ENCODE measurements at regions not wholly inside any gene's neighbourhood (a gene's known extent, or its start where the extent isn't known, plus 50 kb on each side); places are given as distances from the start of the nearest gene placed in this dataset.
A peak's percentile ranks its signal among the peaks of the same experiment; 100 is the strongest.

DNA sequence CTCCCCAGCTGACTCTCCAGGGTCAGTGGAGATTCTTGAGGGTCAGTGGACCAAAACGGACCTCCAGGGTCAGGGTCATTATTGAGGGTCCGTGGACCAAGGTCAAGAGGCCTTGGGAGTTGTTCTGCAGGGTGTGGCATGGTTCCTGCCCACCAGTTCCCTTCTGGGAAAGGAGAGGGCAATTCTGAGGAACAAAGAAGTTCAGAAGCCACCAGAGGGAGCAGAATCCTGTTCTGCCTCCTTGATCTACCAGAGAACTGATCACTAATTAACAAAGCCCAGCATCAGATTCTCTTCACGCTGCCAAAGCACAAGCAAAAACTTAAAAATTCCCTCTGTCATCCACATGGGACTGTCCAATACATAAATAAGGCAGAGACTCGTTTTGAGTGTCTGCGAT is 263.4 kb downstream of the DHX35 start:
- H3K9ac ChIP-seq (ENCODE audit: low read length in 5 of 5), result no peak overlapping the region
- H3K4me3 ChIP-seq (ENCODE audit: low read depth in 1 of 5, low read length in 5 of 5), result no peak overlapping the region
- H3K9me3 ChIP-seq (ENCODE audit: control insufficient read depth in 5 of 5, low read length in 5 of 5), result no peaks in the 10 kb centered on the region
- H3K4me1 ChIP-seq (ENCODE audit: control insufficient read depth in 5 of 5, insufficient read depth in 5 of 5, low read length in 5 of 5), result no peaks in the 10 kb centered on the region
- peaks cover 0 to 8% (median 4%) of the 10 kb centered on the region in 5 donors for H3K27me3 ChIP-seq (ENCODE audit: control insufficient read depth in 5 of 5, insufficient read depth in 4 of 5, low read length in 5 of 5)
- no peaks in the 10 kb centered on the region for H3K36me3 ChIP-seq (ENCODE audit: control insufficient read depth in 5 of 5, insufficient read depth in 5 of 5, low read length in 5 of 5)
- no peak overlapping the region for H3K27ac ChIP-seq (ENCODE audit: low read depth, low read length)

- H3K36me3 ChIP-seq (ENCODE audit: control insufficient read depth in 5 of 5, insufficient read depth in 5 of 5, low read length in 5 of 5), result no peaks in the 10 kb centered on the region
- no peak overlapping the region for H3K27ac ChIP-seq (ENCODE audit: low read depth, low read length)
- H3K9ac ChIP-seq (ENCODE audit: low read length in 5 of 5), result no peak overlapping the region
- H3K4me3 ChIP-seq (ENCODE audit: low read depth in 1 of 5, low read length in 5 of 5), result no peak overlapping the region
- no peaks in the 10 kb centered on the region for H3K9me3 ChIP-seq (ENCODE audit: control insufficient read depth in 5 of 5, low read length in 5 of 5)
- H3K4me1 ChIP-seq (ENCODE audit: control insufficient read depth in 5 of 5, insufficient read depth in 5 of 5, low read length in 5 of 5), result no peaks in the 10 kb centered on the region
- H3K27me3 ChIP-seq (ENCODE audit: control insufficient read depth in 5 of 5, insufficient read depth in 4 of 5, low read length in 5 of 5), result peaks cover 0 to 10% (median 8%) of the 10 kb centered on the region in 5 donors
These were observed 260.0 kb downstream of the DHX35 start for GRCh38 chr20:39222101-39222500.

DNA sequence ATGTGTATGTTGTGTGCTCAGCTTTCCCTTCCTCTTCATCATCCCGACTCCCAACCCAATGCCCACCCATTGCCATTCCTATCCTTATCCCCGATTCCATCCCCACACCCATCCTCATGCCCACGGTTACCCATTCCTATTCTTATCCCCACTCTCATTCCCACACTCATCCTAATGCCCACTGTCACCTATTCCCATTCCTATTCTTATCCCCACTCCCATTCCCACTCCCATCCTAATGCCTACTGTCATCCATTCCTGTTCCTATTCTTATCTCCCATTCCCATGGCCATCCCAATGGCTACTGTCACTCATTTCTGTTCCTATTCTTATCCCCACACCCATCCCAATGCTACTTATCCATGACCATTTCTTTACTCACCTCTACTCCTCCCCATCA is 254.1 kb downstream of the DHX35 start:
- Histone ChIP-seq H3K27me3 (ENCODE audit: control insufficient read depth in 5 of 5, insufficient read depth in 4 of 5, low read length in 5 of 5) (peaks cover 0 to 7% (median 2%) of the 10 kb centered on the region in 5 donors), H3K36me3 (ENCODE audit: control insufficient read depth in 5 of 5, insufficient read depth in 5 of 5, low read length in 5 of 5) (no peaks in the 10 kb centered on the region), H3K27ac (ENCODE audit: low read depth, low read length) (no peak overlapping the region), H3K4me1 (ENCODE audit: control insufficient read depth in 5 of 5, insufficient read depth in 5 of 5, low read length in 5 of 5) (no peaks in the 10 kb centered on the region), H3K9me3 (ENCODE audit: control insufficient read depth in 5 of 5, low read length in 5 of 5) (no peaks in the 10 kb centered on the region), H3K4me3 (ENCODE audit: low read depth in 1 of 5, low read length in 5 of 5) (no peak overlapping the region), H3K9ac (ENCODE audit: low read length in 5 of 5) (no peak overlapping the region)

GRCh38 chr20:39214828-39215227 is 252.7 kb downstream of the DHX35 start:
- Histone ChIP-seq H3K9me3 (ENCODE audit: control insufficient read depth in 5 of 5, low read length in 5 of 5) (no peaks in the 10 kb centered on the region), H3K9ac (ENCODE audit: low read length in 5 of 5) (no peak overlapping the region), H3K36me3 (ENCODE audit: control insufficient read depth in 5 of 5, insufficient read depth in 5 of 5, low read length in 5 of 5) (no peaks in the 10 kb centered on the region), H3K27me3 (ENCODE audit: control insufficient read depth in 5 of 5, insufficient read depth in 4 of 5, low read length in 5 of 5) (peaks cover 0 to 7% (median 2%) of the 10 kb centered on the region in 5 donors), H3K27ac (ENCODE audit: low read depth, low read length) (no peak overlapping the region), H3K4me3 (ENCODE audit: low read depth in 1 of 5, low read length in 5 of 5) (no peak overlapping the region), H3K4me1 (ENCODE audit: control insufficient read depth in 5 of 5, insufficient read depth in 5 of 5, low read length in 5 of 5) (peaks cover 0 to 4% (median 0%) of the 10 kb centered on the region in 5 donors)

GRCh38 chr20:39213476-39214145 is 251.5 kb downstream of the DHX35 start:
- H3K9me3 ChIP-seq (ENCODE audit: control insufficient read depth in 5 of 5, low read length in 5 of 5), result no peaks in the 10 kb centered on the region
- peaks cover 0 to 2% (median 0%) of the 10 kb centered on the region in 5 donors for H3K27me3 ChIP-seq (ENCODE audit: control insufficient read depth in 5 of 5, insufficient read depth in 4 of 5, low read length in 5 of 5)
- H3K27ac ChIP-seq (ENCODE audit: low read depth, low read length), result no peak overlapping the region
- no peak overlapping the region for H3K9ac ChIP-seq (ENCODE audit: low read length in 5 of 5)
- H3K4me3 ChIP-seq (ENCODE audit: low read depth in 1 of 5, low read length in 5 of 5), result no peak overlapping the region
- H3K36me3 ChIP-seq (ENCODE audit: control insufficient read depth in 5 of 5, insufficient read depth in 5 of 5, low read length in 5 of 5), result no peaks in the 10 kb centered on the region
- peaks cover 0 to 4% (median 0%) of the 10 kb centered on the region in 5 donors for H3K4me1 ChIP-seq (ENCODE audit: control insufficient read depth in 5 of 5, insufficient read depth in 5 of 5, low read length in 5 of 5)

- peaks cover 4 to 22% (median 12%) of the 10 kb centered on the region in 5 donors for H3K4me1 ChIP-seq (ENCODE audit: control insufficient read depth in 5 of 5, insufficient read depth in 5 of 5, low read length in 5 of 5)
- H3K27ac ChIP-seq (ENCODE audit: low read depth, low read length), result no peak overlapping the region
- H3K9me3 ChIP-seq (ENCODE audit: control insufficient read depth in 5 of 5, low read length in 5 of 5), result no peaks in the 10 kb centered on the region
- no peak overlapping the region for H3K9ac ChIP-seq (ENCODE audit: low read length in 5 of 5)
- H3K36me3 ChIP-seq (ENCODE audit: control insufficient read depth in 5 of 5, insufficient read depth in 5 of 5, low read length in 5 of 5), result no peaks in the 10 kb centered on the region
- H3K4me3 ChIP-seq (ENCODE audit: low read depth in 1 of 5, low read length in 5 of 5), result no peak overlapping the region
- no peaks in the 10 kb centered on the region for H3K27me3 ChIP-seq (ENCODE audit: control insufficient read depth in 5 of 5, insufficient read depth in 4 of 5, low read length in 5 of 5)
These were observed 249.1 kb downstream of the DHX35 start for GRCh38 chr20:39211060-39211748.

GRCh38 chr20:39210341-39211036 is 248.3 kb downstream of the DHX35 start:
- H3K9me3 ChIP-seq (ENCODE audit: control insufficient read depth in 5 of 5, low read length in 5 of 5), result no peaks in the 10 kb centered on the region
- H3K4me1 ChIP-seq (ENCODE audit: control insufficient read depth in 5 of 5, insufficient read depth in 5 of 5, low read length in 5 of 5), result peaks cover 4 to 22% (median 12%) of the 10 kb centered on the region in 5 donors
- no peak overlapping the region for H3K4me3 ChIP-seq (ENCODE audit: low read depth in 1 of 5, low read length in 5 of 5)
- H3K27ac ChIP-seq (ENCODE audit: low read depth, low read length), result no peak overlapping the region
- H3K27me3 ChIP-seq (ENCODE audit: control insufficient read depth in 5 of 5, insufficient read depth in 4 of 5, low read length in 5 of 5), result no peaks in the 10 kb centered on the region
- no peak overlapping the region for H3K9ac ChIP-seq (ENCODE audit: low read length in 5 of 5)
- no peaks in the 10 kb centered on the region for H3K36me3 ChIP-seq (ENCODE audit: control insufficient read depth in 5 of 5, insufficient read depth in 5 of 5, low read length in 5 of 5)

- no peaks in the 10 kb centered on the region for H3K27me3 ChIP-seq (ENCODE audit: control insufficient read depth in 5 of 5, insufficient read depth in 4 of 5, low read length in 5 of 5)
- H3K27ac ChIP-seq (ENCODE audit: low read depth, low read length), result no peak overlapping the region
These were observed 244.9 kb downstream of the DHX35 start for GRCh38 chr20:39206899-39207564.

DNA sequence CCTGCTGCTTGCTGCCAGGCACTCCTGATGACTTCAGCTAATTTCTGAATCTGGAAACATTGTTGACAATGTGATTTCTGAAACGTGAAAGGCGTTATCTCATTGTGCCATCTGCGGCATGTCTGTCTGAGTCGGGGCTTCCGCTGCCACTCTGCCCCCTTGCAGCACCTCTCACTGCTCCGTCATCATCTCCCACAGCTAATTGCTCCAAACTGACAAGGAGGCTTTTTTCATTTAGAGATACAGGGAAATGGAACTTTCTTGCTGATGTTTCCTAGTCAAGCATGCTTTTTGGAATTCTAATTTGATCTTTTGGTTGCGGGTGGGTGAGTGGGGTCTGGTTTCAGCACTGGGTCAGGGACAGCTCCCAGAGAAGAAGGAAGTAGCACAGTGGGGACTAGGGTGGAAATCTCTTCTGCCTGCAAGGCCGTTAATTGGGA is 233.5 kb downstream of the DHX35 start:
- Histone ChIP-seq H3K9me3 (ENCODE audit: control insufficient read depth in 5 of 5, low read length in 5 of 5) (peaks cover 0 to 4% (median 0%) of the 10 kb centered on the region in 5 donors), H3K4me1 (ENCODE audit: control insufficient read depth in 5 of 5, insufficient read depth in 5 of 5, low read length in 5 of 5) (no peaks in the 10 kb centered on the region), H3K4me3 (ENCODE audit: low read depth in 1 of 5, low read length in 5 of 5) (no peak overlapping the region), H3K27me3 (ENCODE audit: control insufficient read depth in 5 of 5, insufficient read depth in 4 of 5, low read length in 5 of 5) (peaks cover 0 to 9% (median 3%) of the 10 kb centered on the region in 5 donors), H3K36me3 (ENCODE audit: control insufficient read depth in 5 of 5, insufficient read depth in 5 of 5, low read length in 5 of 5) (no peaks in the 10 kb centered on the region), H3K9ac (ENCODE audit: low read length in 5 of 5) (no peak overlapping the region), H3K27ac (ENCODE audit: low read depth, low read length) (no peak overlapping the region)

More at GRCh38 chr20:39206899-39207564, 244.9 kb downstream of the DHX35 start:
- Histone ChIP-seq H3K4me3 (ENCODE audit: low read depth in 1 of 5, low read length in 5 of 5) (no peak overlapping the region), H3K9ac (ENCODE audit: low read length in 5 of 5) (peak overlapping the region in 1 of 5 donors; percentile 9), H3K36me3 (ENCODE audit: control insufficient read depth in 5 of 5, insufficient read depth in 5 of 5, low read length in 5 of 5) (no peaks in the 10 kb centered on the region), H3K9me3 (ENCODE audit: control insufficient read depth in 5 of 5, low read length in 5 of 5) (peaks cover 0 to 14% (median 11%) of the 10 kb centered on the region in 5 donors), H3K4me1 (ENCODE audit: control insufficient read depth in 5 of 5, insufficient read depth in 5 of 5, low read length in 5 of 5) (peaks cover 4 to 22% (median 12%) of the 10 kb centered on the region in 5 donors)

Data from subcutaneous abdominal adipose tissue (tissue), 5 donors.